ENCODE measurements at regions not wholly inside any gene's neighbourhood (a gene's known extent, or its start where the extent isn't known, plus 50 kb on each side); places are given as distances from the start of the nearest gene placed in this dataset.

DNA sequence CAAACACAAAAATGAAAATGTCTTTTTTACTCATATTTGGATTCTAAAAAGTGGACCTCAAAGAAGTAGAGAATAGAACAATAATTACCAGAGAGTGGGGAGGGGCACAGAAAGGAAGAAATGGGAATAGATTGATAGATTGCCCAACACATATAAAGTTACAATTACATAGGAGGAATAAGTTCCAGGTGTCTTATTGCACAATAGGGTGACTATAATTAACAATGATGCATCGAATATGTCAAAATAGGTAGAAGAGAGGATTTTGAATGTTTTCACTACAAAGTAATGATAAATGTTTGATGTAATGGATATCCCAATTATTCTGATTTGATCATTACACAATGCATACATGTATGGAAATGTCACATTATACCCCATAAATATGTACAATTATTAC is 556.0 kb downstream of the CDH8 start:
- TF ChIP-seq, protein P1, sequence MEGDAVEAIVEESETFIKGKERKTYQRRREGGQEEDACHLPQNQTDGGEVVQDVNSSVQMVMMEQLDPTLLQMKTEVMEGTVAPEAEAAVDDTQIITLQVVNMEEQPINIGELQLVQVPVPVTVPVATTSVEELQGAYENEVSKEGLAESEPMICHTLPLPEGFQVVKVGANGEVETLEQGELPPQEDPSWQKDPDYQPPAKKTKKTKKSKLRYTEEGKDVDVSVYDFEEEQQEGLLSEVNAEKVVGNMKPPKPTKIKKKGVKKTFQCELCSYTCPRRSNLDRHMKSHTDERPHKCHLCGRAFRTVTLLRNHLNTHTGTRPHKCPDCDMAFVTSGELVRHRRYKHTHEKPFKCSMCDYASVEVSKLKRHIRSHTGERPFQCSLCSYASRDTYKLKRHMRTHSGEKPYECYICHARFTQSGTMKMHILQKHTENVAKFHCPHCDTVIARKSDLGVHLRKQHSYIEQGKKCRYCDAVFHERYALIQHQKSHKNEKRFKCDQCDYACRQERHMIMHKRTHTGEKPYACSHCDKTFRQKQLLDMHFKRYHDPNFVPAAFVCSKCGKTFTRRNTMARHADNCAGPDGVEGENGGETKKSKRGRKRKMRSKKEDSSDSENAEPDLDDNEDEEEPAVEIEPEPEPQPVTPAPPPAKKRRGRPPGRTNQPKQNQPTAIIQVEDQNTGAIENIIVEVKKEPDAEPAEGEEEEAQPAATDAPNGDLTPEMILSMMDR (IDR thresholded peaks at IDR 0.05; ENCODE audit: insufficient read depth, low read length, poor library complexity, severe bottlenecking) = no peak
- TF ChIP-seq EZH2phosphoT487 (conservative IDR thresholded peaks at IDR 0.05; ENCODE audit: low read length) = no peak

Data from SU-DHL-6 (cell line).